ENCODE measurements at regions not wholly inside any gene's neighbourhood (a gene's known extent, or its start where the extent isn't known, plus 50 kb on each side); places are given as distances from the start of the nearest gene placed in this dataset.

GRCh38 chr7:108684629-108685028 lies 115.0 kb downstream of the DNAJB9 start:
- H3K4me3 ChIP-seq, result no peak overlapping the region
- peaks cover 0 to 8% (median 0%) of the 10 kb centered on the region in 4 donors for H3K9me3 ChIP-seq
- H3K27ac ChIP-seq, result no peak overlapping the region
- H3K4me1 ChIP-seq, result no peaks in the 10 kb centered on the region
- WGBS, 2 donors, result 85 to 89% methylated on average over 4 of the region's 4 CpGs
- DNase-seq (ENCODE audit: low spot score in 2 of 2), result no peak
- H3K36me3 ChIP-seq, result no peaks in the 10 kb centered on the region
- no peak for TF ChIP-seq POLR2A (IDR thresholded peaks at IDR 0.05)
- TF ChIP-seq CTCF (IDR thresholded peaks at IDR 0.05), result no peak
- TF ChIP-seq EP300 (IDR thresholded peaks at IDR 0.05), result no peak
- H3K27me3 ChIP-seq, result no peaks in the 10 kb centered on the region

GRCh38 chr7:108686494-108686893 lies 116.8 kb downstream of the DNAJB9 start:
- TF ChIP-seq POLR2A (IDR thresholded peaks at IDR 0.05) (no peak), EP300 (IDR thresholded peaks at IDR 0.05) (no peak), CTCF (IDR thresholded peaks at IDR 0.05) (no peak)
- no peak overlapping the region for H3K4me3 ChIP-seq
- no peaks in the 10 kb centered on the region for H3K27me3 ChIP-seq
- DNase-seq (ENCODE audit: low spot score in 2 of 2), result no peak
- H3K9me3 ChIP-seq, result peaks cover 0 to 8% (median 0%) of the 10 kb centered on the region in 4 donors
- 86% methylated on average over 1 of the region's 1 CpG for WGBS, 2 donors
- no peaks in the 10 kb centered on the region for H3K36me3 ChIP-seq
- no peak overlapping the region for H3K27ac ChIP-seq
- no peaks in the 10 kb centered on the region for H3K4me1 ChIP-seq

GRCh38 chr7:108697254-108697653 lies 127.6 kb downstream of the DNAJB9 start:
- DNase-seq (ENCODE audit: low spot score in 2 of 2), result no peak
- Histone ChIP-seq H3K9me3 (no peaks in the 10 kb centered on the region), H3K27ac (no peak overlapping the region), H3K4me1 (no peaks in the 10 kb centered on the region), H3K4me3 (no peak overlapping the region), H3K27me3 (no peaks in the 10 kb centered on the region), H3K36me3 (no peaks in the 10 kb centered on the region)
- 46 to 49% methylated on average over 4 of the region's 4 CpGs for WGBS, 2 donors
- no peak for TF ChIP-seq EP300 (IDR thresholded peaks at IDR 0.05)
- TF ChIP-seq CTCF (IDR thresholded peaks at IDR 0.05), result no peak

- Histone ChIP-seq H3K4me3 (no peak overlapping the region), H3K9me3 (no peaks in the 10 kb centered on the region), H3K27ac (no peak overlapping the region), H3K4me1 (no peaks in the 10 kb centered on the region), H3K27me3 (no peaks in the 10 kb centered on the region), H3K36me3 (no peaks in the 10 kb centered on the region)
- TF ChIP-seq EP300 (IDR thresholded peaks at IDR 0.05) (no peak), CTCF (IDR thresholded peaks at IDR 0.05) (no peak), POLR2A (IDR thresholded peaks at IDR 0.05) (no peak)
- no peak for DNase-seq (ENCODE audit: low spot score in 2 of 2)
These were observed 141.9 kb downstream of the DNAJB9 start for GRCh38 chr7:108711611-108712010.

GRCh38 chr7:108716783-108717182 lies 147.1 kb downstream of the DNAJB9 start:
- Histone ChIP-seq H3K36me3 (no peaks in the 10 kb centered on the region), H3K27me3 (no peaks in the 10 kb centered on the region), H3K4me1 (no peaks in the 10 kb centered on the region), H3K27ac (no peak overlapping the region), H3K9me3 (no peaks in the 10 kb centered on the region), H3K4me3 (no peak overlapping the region)
- WGBS, 2 donors, result 71 to 78% methylated on average over 1 of the region's 1 CpG
- DNase-seq (ENCODE audit: low spot score in 2 of 2), result no peak
- TF ChIP-seq CTCF (IDR thresholded peaks at IDR 0.05) (no peak), EP300 (IDR thresholded peaks at IDR 0.05) (no peak), POLR2A (IDR thresholded peaks at IDR 0.05) (no peak)
